H9 (cell line): ENCODE measurements at regions not wholly inside any gene's neighbourhood (a gene's known extent, or its start where the extent isn't known, plus 50 kb on each side); places are given as distances from the start of the nearest gene placed in this dataset.
"Not testable (repeated sequence)": the region's sequence is repeated elsewhere in the genome, so short reads cannot be mapped to it uniquely, and the experiment has no call there.

Experiments used
- DNase-seq: peaks from one replicate; pipeline ENCODE4 v3.0.0-alpha.2; 2017
- H2AFZ ChIP-seq: one replicate; pipeline ENCODE4 v1.6.1; 2013; ENCODE audit warnings: mild to moderate bottlenecking, low read length, control low read depth, moderate library complexity
- H2AK5ac ChIP-seq: 2 replicates; pipeline ENCODE4 v1.6.1; 2013; ENCODE audit warnings: low read length, control low read depth, mixed read lengths; ENCODE audit not compliant: insufficient read length
- H2BK120ac ChIP-seq: one replicate; pipeline ENCODE4 v1.6.1; 2013; ENCODE audit warnings: low read depth, mild to moderate bottlenecking, low read length, control low read depth, inconsistent platforms; ENCODE audit not compliant: poor library complexity, severe bottlenecking
- H2BK12ac ChIP-seq: 2 replicates; pipeline ENCODE4 v1.6.1; 2013; ENCODE audit warnings: low read length, control low read depth, mixed read lengths, low read depth; ENCODE audit not compliant: insufficient read length
- H2BK15ac ChIP-seq: 2 replicates; pipeline ENCODE4 v1.6.1; 2013; ENCODE audit warnings: low read depth, low read length, control low read depth
- H2BK20ac ChIP-seq: one replicate; pipeline ENCODE4 v1.6.1; 2013; ENCODE audit warnings: low read depth, mild to moderate bottlenecking, low read length, control low read depth, inconsistent platforms; ENCODE audit not compliant: poor library complexity, severe bottlenecking
- H2BK5ac ChIP-seq: 2 replicates; pipeline ENCODE4 v1.6.1; 2013; ENCODE audit warnings: low read length, control low read depth, mixed read lengths; ENCODE audit not compliant: insufficient read length
- H3K14ac ChIP-seq: 2 replicates; pipeline ENCODE4 v1.6.1; 2013; ENCODE audit warnings: low read length, control low read depth; ENCODE audit not compliant: insufficient read depth
- H3K18ac ChIP-seq: 2 replicates; pipeline ENCODE4 v1.6.1; 2013; ENCODE audit warnings: low read depth, mild to moderate bottlenecking, mixed read lengths, low read length, control low read depth; ENCODE audit not compliant: insufficient read length
- H3K23ac ChIP-seq: 2 replicates; pipeline ENCODE4 v1.6.1; 2013; ENCODE audit warnings: low read length, control low read depth, mixed read lengths, low read depth; ENCODE audit not compliant: insufficient read length
- H3K23me2 ChIP-seq: 2 replicates; pipeline ENCODE4 v1.6.1; 2013; ENCODE audit warnings: low read depth, mild to moderate bottlenecking, mixed read lengths, low read length, control low read depth; ENCODE audit not compliant: insufficient read length, poor library complexity, severe bottlenecking
- H3K27ac ChIP-seq: 2 replicates; pipeline ENCODE4 v1.5.1; 2013; ENCODE audit warnings: low read length, control low read depth, mixed read lengths, low read depth; ENCODE audit not compliant: insufficient read length
- H3K27me3 ChIP-seq: 2 replicates; pipeline ENCODE4 v1.6.1; 2013; ENCODE audit warnings: low read length, control low read depth, inconsistent platforms; ENCODE audit not compliant: insufficient read depth
- H3K4ac ChIP-seq: 2 replicates; pipeline ENCODE4 v1.6.1; 2013; ENCODE audit warnings: low read depth, mild to moderate bottlenecking, control low read depth, inconsistent platforms, low read length, moderate library complexity
- H3K4me1 ChIP-seq: 2 replicates; pipeline ENCODE4 v1.6.1; 2013; ENCODE audit warnings: low read length, control low read depth, inconsistent platforms; ENCODE audit not compliant: insufficient read depth
- H3K4me2 ChIP-seq: 2 replicates; pipeline ENCODE4 v1.6.1; 2013; ENCODE audit warnings: low read length, control low read depth, mixed read lengths; ENCODE audit not compliant: insufficient read length, insufficient read depth
- H3K56ac ChIP-seq: 2 replicates; pipeline ENCODE4 v1.6.1; 2013; ENCODE audit warnings: low read depth, mild to moderate bottlenecking, mixed read lengths, low read length, control low read depth; ENCODE audit not compliant: insufficient read length
- H3K79me1 ChIP-seq: 2 replicates; pipeline ENCODE4 v1.6.1; 2013; ENCODE audit warnings: low read depth, mild to moderate bottlenecking, moderate library complexity, low read length, control low read depth, inconsistent platforms; ENCODE audit not compliant: insufficient read depth, poor library complexity, severe bottlenecking
- H3K79me2 ChIP-seq: 2 replicates; pipeline ENCODE4 v1.6.1; 2013; ENCODE audit warnings: low read length, control low read depth, inconsistent platforms; ENCODE audit not compliant: insufficient read depth
- H3K9ac ChIP-seq: 2 replicates; pipeline ENCODE4 v1.6.1; 2013; ENCODE audit warnings: low read length, control low read depth, mixed read lengths; ENCODE audit not compliant: insufficient read length; ENCODE audit errors: extremely low read depth
- H3K9me3 ChIP-seq: one replicate; pipeline ENCODE4 v1.6.1; 2013; ENCODE audit warnings: low read depth, low read length, inconsistent platforms; ENCODE audit not compliant: control insufficient read depth
- H3T11ph ChIP-seq: one replicate; pipeline ENCODE4 v1.6.1; 2013; ENCODE audit warnings: mild to moderate bottlenecking, low read length, control low read depth, inconsistent platforms
- H4K20me1 ChIP-seq: one replicate; pipeline ENCODE4 v1.6.1; 2013; ENCODE audit not compliant: control insufficient read depth, insufficient read length, insufficient read depth
- H4K5ac ChIP-seq: 2 replicates; pipeline ENCODE4 v1.6.1; 2013; ENCODE audit warnings: low read depth, mild to moderate bottlenecking, mixed read lengths, low read length, control low read depth; ENCODE audit not compliant: insufficient read length
- H4K8ac ChIP-seq: replicated peaks from 2 replicates; pipeline ENCODE4 v1.6.1; 2013; ENCODE audit warnings: low read length, control low read depth, mixed read lengths, low read depth; ENCODE audit not compliant: insufficient read length
- H4K91ac ChIP-seq: 2 replicates; pipeline ENCODE4 v1.6.1; 2013; ENCODE audit warnings: low read depth, mild to moderate bottlenecking, moderate library complexity, mixed read lengths, low read length, control low read depth; ENCODE audit not compliant: insufficient read length
- H3K27ac Mint-ChIP-seq, 3 experiments: 2 replicates in 2 of 3; 3 replicates in 1 of 3; pipeline ENCODE4 v1.8.0; 2020 to 2021; ENCODE audit warnings: mixed read lengths in 3 of 3, mild to moderate bottlenecking in 1 of 3, moderate library complexity in 1 of 3
- H3K27me3 Mint-ChIP-seq: 2 replicates; pipeline ENCODE4 v1.8.0; 2021; ENCODE audit warnings: low read depth, mild to moderate bottlenecking, moderate library complexity, mixed read lengths
- H3K36me3 Mint-ChIP-seq, 3 experiments: 2 replicates in 2 of 3; 3 replicates in 1 of 3; pipeline ENCODE4 v1.8.0; 2020 to 2021; ENCODE audit warnings: low read depth in 3 of 3, mixed read lengths in 3 of 3; ENCODE audit not compliant: insufficient read depth in 1 of 3
- H3K4me1 Mint-ChIP-seq, 2 experiments: 2 replicates each; pipeline ENCODE4 v1.8.0; 2020; ENCODE audit warnings: mixed read lengths in 2 of 2
- H3K4me3 Mint-ChIP-seq, 2 experiments: 2 replicates in 1 of 2; 3 replicates in 1 of 2; pipeline ENCODE4 v1.8.0; 2020 to 2021; ENCODE audit warnings: mild to moderate bottlenecking in 2 of 2, mixed read lengths in 2 of 2, moderate library complexity in 1 of 2
- H3K9me3 Mint-ChIP-seq, 2 experiments: 2 replicates in 1 of 2; 3 replicates in 1 of 2; pipeline ENCODE4 v1.8.0; 2020; ENCODE audit warnings: mild to moderate bottlenecking in 2 of 2, mixed read lengths in 2 of 2, moderate library complexity in 1 of 2
- WGBS: extraction: QIAGEN DNeasy Blood & Tissue Kit; methylation state at CpG from one replicate; pipeline ENCODE4 v1.1.7; 2013; ENCODE audit warnings: missing lambda C conversion rate, low lambda C conversion rate, mixed read lengths; ENCODE audit not compliant: insufficient read length; ENCODE audit errors: extremely low coverage; 5-methylcytosine and 5-hydroxymethylcytosine counted together

DNA sequence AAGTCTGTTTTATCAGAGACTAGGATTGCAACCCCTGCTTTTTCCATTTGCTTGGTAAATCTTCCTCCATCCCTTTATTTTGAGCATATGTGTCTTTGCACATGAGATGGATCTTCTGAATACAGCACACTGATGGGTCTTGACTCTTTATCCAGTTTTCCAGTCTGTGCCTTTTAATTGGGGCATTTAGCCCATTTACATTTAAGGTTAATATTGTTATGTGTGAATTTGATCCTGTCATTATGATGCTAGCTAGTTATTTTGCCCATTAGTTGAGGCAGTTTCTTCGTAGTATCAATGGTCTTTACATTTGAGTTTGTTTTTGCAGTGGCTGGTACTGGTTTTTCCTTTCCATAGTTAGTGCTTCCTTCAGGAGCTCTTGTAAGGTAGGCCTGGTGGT, 120.6 kb upstream of the TNP1 start:
- not testable (repeated sequence) for H3K4me1 ChIP-seq, H2AK5ac ChIP-seq, H3K14ac ChIP-seq, DNase-seq, H2BK15ac ChIP-seq, H3K56ac ChIP-seq, H2AFZ ChIP-seq, H2BK120ac ChIP-seq, H3K9ac ChIP-seq, H3K36me3 Mint-ChIP-seq, H3K23ac ChIP-seq, H3T11ph ChIP-seq, H3K27ac ChIP-seq, H3K9me3 ChIP-seq, H3K4me2 ChIP-seq, H3K4me1 Mint-ChIP-seq, H3K4ac ChIP-seq, H4K91ac ChIP-seq, H4K5ac ChIP-seq, H3K23me2 ChIP-seq, H2BK12ac ChIP-seq, H3K79me1 ChIP-seq, H3K27me3 ChIP-seq, H3K27me3 Mint-ChIP-seq, H3K27ac Mint-ChIP-seq, H2BK20ac ChIP-seq, H4K20me1 ChIP-seq, H3K4me3 Mint-ChIP-seq, H4K8ac ChIP-seq, H3K79me2 ChIP-seq, H2BK5ac ChIP-seq, H3K18ac ChIP-seq
- H3K9me3 Mint-ChIP-seq: peaks cover 4 to 21% of the 10 kb centered on the region in 2 experiments; a peak in 2 of 5 replicates
- no CpG with 5 or more reads among the region's 1 CpG for WGBS
